ENCODE measurements at regions not wholly inside any gene's neighbourhood (a gene's known extent, or its start where the extent isn't known, plus 50 kb on each side); places are given as distances from the start of the nearest gene placed in this dataset.

GRCh38 chr1:34379911-34380310 lies 203.2 kb downstream of the C1orf94 start:
- TF ChIP-seq CTCF (IDR thresholded peaks at IDR 0.05; ENCODE audit: low read depth, low read length, missing input control) (no peak), GABPA (IDR thresholded peaks at IDR 0.05 in 1 of 2, conservative IDR thresholded peaks at IDR 0.05 in 1 of 2) (no peak)

Measured in liver (tissue), 3 donors.